ENCODE measurements at regions not wholly inside any gene's neighbourhood (a gene's known extent, or its start where the extent isn't known, plus 50 kb on each side); places are given as distances from the start of the nearest gene placed in this dataset.

DNA sequence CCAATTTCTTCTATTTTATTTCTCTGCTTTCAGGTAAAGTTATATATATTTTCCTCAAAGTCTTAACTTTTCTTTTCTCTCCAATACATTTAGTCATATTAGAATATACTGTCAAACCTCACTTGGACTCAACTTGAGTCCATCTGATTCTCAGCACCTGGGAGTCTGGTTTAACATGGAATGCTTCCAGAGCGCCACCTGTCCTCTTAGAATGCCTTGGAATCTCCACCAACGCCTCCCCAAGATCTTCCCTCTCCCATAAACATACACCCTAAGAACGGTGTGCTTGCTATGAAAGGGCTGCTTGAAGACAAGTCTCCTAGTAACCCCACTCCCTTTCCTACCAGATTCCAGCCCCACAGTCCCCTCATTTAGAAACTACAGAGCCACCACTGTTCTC is 229.1 kb upstream of the MKLN1 start:
- DNase-seq (ENCODE audit: low read depth in 4 of 4, low spot score in 1 of 4) = no peak

DNA sequence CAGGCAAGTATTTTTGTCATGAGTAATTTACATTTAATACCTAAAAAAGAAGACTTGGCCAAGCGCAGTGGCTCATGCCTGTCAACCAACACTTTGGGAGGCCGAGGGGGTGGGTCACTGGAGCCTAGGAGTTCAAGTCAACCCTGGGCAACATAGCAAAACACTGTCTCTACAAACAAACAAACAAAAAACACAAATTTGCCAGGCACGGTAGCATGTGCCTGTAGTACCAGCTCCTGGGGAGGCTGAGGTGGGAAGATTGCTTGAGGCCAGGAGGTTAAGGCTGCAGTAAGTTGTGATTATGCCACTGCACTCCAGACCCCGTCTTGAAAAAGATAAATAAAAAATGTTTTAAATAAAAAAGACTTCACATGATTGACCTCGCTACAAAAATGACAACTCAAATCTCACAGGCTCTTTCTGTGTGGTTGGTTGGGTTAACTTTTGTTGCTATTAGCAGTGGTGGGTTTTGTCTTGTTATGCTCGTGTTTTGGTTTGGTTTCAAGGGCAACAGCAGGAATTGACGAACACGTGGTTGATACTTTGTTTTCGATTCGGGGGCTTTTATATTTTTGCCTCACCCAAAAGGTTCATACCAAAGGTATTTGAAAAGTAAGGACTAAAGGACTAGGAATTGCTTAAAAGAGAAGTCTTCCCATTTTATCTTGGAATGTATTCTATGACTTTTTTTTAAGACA is 227.2 kb upstream of the MKLN1 start:
- no peak for DNase-seq (ENCODE audit: low read depth in 4 of 4, low spot score in 1 of 4)

DNA sequence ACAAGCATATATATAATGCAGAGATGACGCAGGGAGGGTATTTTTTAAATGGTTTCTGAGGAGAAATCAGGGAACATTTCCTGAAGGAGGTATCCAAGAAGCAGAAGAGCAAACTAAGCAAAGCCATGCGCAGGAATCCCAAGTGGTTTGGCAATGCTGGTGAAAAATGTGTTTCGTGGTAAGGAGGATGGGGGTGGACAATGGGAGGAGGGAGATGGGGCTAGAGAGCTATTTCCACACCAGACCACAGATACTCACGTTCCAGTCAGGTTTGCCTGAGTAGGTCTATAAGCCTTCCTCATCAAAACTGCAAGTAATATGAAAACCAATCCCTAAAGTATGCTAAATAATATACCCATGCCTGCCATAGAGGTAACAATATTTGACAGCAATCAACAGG is 223.7 kb upstream of the MKLN1 start:
- no peak for DNase-seq (ENCODE audit: low read depth in 4 of 4, low spot score in 1 of 4)

DNA sequence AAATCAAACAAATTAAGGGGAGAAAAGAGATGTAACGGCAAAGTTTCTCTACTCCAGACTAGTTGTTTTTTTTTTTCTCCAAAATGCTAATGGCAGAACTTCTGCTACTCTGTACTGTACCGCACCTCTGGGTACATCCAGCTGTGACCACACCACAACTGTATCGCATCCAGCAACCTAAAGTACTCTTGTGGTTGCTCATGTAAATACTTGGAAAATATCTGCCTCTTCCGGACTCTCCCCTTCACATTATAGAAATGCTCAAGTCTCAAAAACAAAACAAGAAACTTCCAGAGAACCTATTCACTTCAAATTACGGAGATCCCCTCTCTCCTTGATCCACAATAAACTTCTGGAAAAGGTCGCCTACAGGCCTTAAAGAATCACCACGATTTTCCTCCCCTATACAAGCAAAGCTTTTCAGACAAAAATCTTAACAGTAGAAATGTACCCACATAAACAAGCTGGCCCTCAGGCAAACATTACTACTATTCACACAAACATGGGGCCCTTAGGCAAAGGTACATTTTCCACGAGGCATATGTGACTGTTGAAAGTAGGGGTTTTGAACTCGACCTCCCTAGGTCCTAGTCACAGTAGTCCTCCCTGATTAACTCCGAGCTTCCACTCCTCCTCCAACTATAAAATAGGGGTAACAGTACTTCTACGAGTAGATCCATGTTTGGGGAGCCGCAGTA is 222.9 kb upstream of the MKLN1 start:
- no peak for DNase-seq (ENCODE audit: low read depth in 4 of 4, low spot score in 1 of 4)

DNA sequence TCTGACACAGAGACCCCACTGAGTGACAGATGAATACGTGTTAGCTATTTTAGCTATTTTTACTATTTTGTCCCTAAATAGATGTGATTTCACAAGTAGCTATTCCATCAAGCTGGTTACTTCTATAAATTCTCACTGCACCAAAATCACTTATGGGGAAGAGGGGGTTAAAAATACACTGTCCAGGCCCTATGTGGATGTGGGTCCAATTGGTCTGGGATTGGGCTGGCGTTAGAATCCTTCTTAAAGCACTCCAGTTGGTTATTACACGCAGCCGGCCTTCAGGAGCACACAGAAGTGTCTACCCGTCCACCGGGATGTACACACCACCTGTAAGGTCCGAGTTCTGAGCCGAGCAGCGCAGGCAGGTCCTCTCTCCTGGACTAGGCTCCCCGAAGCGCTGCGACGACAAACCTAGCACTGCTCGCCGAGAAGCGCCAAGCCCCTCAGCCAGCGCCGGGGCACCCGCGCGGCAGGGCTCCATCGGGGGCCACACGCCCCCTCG is 222.3 kb upstream of the MKLN1 start:
- no peak for DNase-seq (ENCODE audit: low read depth in 4 of 4, low spot score in 1 of 4)

DNA sequence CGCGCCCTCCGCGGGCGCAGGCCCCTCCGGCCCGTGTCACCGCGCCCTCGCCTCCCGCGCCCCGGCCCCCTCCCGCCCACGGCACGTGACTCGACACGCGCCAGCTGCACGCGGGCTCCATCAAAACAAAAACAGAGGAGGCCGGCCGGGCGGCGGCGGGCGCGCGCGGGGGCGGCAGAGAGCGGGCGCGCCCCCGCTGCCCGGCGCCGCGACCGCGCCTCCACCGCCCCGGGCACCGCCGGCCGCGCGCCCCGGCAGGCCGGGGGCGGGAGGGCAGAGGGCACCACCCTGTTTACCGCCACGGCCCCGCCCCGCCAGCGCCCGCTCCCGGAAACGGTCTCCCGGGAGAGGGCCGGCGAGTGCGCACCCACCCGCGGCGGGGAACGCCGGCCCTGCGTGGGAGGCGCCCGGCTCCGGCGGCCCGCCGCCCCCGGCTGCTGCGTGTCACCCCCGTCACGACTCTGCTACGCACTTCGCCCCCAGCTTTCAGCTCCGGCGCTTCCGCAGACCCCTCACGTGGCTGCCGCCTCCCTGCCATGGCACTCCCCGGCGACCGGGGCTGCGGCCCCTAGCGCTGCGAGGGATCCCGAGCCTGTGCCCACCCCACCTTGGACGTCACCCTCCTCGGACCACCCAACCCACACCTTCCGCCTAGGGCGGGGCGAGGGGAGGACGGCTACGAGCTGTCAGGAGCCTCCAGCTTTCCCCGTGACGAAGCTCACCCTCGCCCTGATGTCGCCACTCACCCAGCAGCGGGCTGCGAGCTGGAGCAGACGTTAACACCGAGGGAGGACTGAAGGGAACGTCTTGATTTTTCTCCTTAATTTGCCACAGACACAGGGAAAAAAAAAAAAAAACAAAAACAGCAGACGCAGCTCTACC is 221.6 kb upstream of the MKLN1 start:
- DNase-seq (ENCODE audit: low read depth in 4 of 4, low spot score in 1 of 4) = peak; percentile 50 to 71 (median 54)

DNA sequence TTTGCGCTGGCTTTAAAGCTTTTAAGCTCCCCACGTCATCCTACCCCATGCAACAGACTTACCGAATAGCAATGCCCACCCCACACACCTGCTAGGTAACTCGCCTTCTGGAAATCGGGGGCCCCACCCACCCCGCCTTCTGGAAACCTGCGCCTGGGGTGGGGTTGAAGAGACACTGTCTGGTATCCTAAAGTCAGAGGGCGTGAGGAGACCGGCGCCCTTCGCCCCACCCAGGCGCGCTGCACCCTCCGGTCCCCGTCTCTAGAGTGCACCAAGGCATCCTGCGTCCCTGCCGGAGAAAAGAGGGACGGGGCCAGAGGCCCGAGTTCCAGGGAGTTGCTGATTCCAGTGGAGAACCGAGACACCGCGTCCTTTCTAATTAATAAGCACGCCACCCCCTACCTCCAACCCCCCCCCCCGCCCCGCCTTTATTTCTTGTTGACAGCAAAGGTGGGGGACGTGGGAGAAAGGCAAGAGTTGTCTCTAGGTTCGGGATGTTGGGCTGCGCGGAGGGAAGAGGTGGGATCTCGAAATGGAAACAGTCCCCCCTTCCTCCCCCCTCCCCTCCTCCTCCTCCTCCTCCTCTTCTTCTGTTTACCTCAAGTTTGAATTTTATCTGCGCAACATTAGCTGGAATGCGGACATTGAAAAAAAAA is 220.9 kb upstream of the MKLN1 start:
- DNase-seq (ENCODE audit: low read depth in 4 of 4, low spot score in 1 of 4) = peak in 2 of 4 experiments; percentile 22 to 33

DNA sequence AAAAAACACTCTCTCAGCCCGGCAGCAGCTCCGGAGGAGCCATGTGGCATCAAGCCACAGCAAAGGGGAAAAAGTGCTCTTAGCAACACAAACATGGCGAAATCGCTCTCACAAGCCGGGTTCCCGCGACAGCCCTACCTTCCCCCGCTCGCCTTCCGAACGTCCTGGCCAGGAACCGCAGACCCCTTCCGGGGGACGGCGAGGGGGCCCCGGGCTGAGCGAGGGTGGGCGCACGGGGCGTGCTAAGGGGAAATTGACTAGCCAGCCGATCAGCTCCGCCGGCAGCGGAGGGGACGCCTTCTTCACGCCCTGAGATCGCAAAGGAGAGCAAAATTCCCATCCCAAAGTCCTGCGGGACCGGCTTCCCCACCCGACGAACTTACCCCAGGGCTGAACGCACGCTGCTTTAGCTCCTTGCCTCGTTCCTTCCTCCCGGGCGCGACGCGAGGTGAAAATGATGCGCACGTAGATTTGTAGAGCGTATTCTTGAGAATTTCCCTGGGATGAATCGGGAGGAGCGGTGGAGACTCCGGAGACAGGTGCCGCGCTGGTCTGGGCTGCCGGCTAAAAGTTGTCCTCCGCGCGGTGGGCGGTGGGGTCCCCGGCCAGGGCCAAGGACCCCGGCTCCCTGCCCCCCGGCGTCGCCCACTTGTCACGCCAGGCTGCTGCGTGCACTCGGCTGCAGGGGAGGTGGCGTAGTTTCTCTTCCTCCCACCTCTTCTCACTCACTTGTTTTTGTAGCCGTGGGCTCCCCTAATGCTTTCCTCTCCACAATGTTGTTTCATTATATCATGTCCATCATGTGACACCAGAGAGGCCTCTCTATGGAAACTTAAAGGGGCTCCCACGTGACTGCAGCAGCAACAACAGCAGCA is 220.1 kb upstream of the MKLN1 start:
- peak in 3 of 4 experiments; percentile 30 to 50 (median 39) for DNase-seq (ENCODE audit: low read depth in 4 of 4, low spot score in 1 of 4)

DNA sequence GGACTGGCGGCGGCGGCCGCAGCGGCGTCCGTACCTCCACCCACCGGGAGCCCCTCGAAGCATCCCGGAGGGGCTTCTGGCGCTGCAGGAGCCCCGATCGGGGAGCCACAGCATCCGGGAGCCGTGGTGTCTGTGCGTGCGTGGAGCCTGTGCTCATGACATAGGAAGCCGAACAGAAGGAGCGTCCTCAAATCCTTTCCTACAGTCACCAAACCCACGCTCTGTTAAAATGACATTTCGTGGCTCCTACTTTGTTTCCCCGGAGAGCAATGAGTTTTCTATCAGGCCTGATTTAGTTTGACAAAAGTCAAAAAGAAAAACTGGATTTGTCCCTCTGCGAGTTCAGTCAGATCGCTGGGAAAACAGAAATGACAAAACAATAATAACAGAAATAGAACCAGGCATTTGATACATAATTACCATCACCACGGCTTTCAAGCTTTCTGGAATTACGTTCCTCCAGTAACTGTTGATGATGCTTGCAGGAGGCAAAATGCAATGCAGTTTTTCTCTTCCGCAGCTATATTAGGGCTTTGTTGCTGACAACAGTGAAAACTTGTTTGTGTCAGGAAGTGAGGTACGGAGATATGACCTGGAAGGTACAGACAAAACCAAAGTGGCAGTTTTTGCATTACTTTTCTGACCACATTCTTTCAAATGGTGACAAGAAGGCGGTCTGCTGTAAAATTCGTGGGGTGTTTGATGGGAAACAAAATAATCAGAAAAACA is 219.3 kb upstream of the MKLN1 start:
- DNase-seq (ENCODE audit: low read depth in 4 of 4, low spot score in 1 of 4) = no peak

DNA sequence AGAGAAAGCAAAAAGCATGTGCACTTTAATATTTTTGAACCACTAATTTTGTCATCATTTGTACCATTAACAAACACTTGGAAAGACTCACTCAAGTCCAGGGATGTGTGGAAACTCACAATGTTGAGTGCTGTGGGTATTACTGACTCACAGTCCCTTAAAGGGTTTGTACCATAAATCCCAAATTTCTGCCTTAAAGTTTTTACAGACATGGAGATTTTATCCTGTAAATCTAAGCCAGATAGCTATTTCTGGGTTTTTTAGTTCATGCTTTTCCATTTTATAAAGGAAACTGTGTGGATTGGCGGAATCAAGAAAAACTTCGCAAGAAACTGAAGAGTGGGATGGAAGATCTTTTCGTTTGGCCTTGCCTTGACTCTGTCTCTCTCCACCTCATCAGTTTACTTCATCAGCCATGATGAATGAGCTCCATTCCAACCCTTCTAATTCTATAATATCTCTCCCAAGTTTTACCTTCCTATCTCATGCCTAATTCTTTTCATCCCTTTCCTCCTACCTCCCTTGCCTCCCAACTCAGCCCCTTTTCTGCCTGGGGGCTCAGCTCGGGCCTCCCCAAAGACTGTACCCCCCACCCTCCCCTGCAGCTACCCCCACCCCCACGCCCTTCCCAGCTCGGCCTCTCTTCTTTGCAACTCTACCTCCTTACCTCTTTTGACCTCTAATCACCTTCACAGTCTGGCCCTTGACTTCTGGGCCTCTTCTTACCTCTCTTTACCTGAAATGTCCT is 218.5 kb upstream of the MKLN1 start:
- no peak for DNase-seq (ENCODE audit: low read depth in 4 of 4, low spot score in 1 of 4)

DNA sequence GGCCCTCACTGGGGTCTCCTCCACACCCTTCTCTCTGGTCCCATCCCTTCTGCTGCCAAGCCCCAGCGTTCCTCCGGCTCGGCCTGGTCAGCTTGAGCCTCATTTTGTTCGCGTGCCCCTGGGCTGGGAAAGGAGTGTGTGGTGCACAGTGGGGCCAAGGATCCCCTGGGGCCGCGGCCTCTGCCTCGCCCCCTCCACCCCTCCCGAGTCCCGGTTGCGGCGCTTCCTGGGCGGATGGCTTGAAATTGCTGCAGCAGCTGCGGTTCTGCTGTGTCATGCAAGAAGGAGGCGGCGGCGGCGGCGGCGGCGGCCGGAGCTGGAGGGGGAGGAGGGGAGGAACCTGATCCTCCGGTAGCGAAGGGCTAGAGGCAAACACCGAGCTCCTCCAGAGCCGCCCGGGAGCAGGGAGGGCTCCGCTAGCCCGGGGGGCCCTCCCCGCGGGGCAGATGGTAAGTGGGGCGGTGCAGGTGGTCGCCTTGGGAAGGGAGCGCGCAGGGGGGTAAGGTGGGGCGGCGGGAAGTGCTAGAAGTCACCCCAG is 217.8 kb upstream of the MKLN1 start:
- peak in 3 of 4 experiments; percentile 45 to 57 (median 46) for DNase-seq (ENCODE audit: low read depth in 4 of 4, low spot score in 1 of 4)

DNA sequence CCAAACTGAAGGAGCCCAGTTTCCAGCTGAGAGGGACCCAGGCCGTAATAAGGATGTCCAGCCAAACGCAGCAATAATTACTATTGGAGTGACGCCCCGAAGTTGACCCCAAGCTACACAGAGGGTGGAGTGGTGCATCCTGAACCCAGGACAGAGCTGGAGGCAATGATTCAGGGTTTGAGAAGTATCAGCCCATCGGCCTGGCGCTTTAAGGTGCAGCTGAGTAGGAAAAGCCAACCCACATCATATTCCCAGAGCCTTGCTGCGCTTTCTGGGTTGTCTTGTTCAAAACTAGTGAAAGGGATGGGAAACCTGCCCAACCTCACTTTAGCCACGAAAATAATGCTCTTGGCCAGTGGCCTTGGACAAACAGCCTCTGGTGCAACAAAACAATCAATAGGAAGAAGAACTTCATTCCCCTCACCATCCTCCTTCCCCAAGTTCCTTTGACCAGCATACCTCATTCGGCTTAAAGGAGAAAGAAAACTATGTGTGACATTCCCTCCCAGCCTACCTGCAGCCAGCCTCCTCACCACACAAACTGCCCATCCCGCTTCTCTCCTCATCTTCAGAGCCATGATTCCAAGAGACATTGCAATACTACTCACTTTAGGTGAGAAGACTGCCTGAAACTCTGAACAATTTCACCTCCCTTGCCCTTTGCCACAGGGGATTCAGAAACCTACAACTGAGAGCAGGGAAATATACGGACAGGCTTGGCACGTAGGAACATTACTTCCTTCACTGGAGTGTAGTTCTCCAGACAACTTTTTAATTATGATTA is 217.2 kb upstream of the MKLN1 start:
- no peak for DNase-seq (ENCODE audit: low read depth in 4 of 4, low spot score in 1 of 4)

DNA sequence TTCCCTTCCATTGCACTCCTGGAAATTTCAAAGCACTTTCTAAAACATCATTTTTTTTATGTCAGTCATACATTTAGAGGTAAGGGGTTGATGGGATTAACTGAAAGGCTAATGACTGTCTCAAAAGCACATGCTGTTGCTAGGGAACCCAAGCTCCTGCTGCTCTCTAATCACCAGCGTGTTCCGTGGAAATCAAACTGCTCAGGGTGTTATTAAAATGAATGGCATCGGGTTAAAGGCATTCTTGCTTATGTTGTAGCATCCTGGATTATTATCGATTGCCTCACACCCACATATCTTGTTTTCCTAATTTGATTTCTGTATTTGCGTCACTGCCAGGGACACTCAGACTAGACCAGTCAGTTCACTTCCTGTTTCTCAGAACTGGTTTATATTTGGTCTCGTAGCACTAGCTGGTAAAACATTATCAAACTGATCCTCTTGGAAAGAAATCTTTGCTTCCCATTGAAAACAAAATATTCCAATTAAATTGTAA is 216.5 kb upstream of the MKLN1 start:
- no peak for DNase-seq (ENCODE audit: low read depth in 4 of 4, low spot score in 1 of 4)

DNA sequence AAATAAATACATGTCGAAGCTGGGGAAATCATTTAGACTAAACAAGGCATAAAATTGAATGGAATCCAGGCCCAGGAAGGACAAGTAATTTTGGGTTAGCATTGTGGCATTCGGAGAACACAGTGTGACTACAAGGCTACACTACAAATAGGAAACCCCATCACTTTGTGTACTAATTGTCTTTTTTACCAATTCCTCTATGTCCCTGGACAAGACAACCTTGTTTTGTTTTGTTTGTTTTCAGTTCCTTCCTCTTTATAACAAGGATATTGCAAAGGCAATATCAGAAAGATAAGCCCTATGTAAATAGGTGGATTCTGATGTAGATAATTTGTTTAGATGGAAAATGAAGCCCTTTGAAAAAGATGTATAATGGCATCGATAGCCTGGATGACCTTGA is 215.9 kb upstream of the MKLN1 start:
- no peak for DNase-seq (ENCODE audit: low read depth in 4 of 4, low spot score in 1 of 4)

DNA sequence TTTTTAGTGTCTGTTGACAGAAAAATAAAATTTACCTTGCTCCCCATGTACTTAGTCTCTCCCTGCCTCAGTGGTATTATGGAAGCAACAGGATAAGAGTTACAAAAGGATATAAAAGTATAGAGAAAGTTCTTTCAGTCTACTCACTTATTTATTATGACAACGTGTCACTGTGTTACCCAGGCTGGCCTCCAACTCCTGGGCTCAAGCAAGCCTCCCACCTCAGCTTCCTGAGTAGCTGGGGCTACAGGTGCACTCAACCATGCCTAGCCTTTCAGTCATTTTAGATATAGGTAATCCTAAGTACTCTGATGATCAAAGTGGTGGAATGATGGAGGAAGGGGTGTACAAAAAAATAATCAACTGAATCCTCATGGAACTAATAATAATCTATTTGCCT is 215.2 kb upstream of the MKLN1 start:
- no peak for DNase-seq (ENCODE audit: low read depth in 4 of 4, low spot score in 1 of 4)

DNA sequence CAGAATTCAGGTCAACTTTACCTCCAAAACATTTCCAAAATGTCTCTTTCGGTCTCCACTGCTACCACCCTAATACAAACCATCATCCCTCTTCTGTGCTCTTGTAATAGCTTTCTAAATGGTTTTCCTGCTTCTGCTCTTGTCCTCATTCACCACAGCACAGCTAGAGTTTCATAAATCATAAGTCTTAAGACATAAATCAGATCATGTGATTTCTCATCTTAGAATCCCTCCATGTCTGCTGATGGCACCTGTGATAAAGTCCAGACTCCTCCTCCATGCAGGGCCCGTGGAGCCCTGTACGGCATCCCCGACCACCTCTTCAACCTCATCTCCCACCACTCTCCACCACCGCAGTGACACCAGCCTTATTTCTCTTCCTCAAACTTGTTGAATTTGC is 212.3 kb upstream of the MKLN1 start:
- no peak for DNase-seq (ENCODE audit: low read depth in 4 of 4, low spot score in 1 of 4)

DNA sequence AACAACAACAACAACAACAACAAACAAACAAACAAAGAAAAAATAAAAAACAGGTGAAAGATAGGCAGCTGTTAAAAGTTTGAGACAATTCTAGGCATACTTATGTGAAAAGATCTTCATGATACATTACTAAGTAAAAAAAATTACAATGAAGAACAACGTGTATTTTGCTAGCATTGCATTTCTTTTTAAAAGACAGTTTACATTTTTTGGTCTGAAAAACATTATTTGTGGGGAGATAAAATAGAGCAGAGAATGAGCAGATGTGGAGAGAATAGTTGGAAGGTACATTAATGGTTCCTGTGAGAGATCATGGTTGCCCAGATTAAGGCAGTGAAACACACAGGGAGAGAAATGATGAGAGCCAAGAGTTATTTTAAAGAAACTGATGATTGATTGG is 210.2 kb upstream of the MKLN1 start:
- no peak for DNase-seq (ENCODE audit: low read depth in 4 of 4, low spot score in 1 of 4)

DNA sequence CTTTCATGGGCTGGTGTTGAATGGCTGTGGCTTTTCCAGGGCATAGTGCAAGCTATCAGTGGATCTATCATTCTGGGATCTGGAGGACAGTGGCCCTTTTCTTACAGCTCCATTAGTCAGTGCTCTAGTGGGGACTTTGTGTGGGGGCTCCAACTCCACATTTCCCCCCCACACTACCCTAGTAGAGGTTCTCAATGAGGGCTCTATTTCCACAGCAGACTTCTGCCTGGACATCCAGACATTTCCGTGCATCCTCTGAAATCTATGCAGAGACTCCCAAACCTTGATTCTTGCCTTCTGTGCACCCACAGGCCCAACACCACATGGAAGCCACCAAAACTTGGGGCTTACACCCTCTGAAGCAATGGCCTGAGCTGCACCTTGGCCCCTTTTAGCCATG is 208.3 kb upstream of the MKLN1 start:
- no peak for DNase-seq (ENCODE audit: low read depth in 4 of 4, low spot score in 1 of 4)
